Vagina (tissue), 2 donors: ENCODE measurements at regions not wholly inside any gene's neighbourhood (a gene's known extent, or its start where the extent isn't known, plus 50 kb on each side); places are given as distances from the start of the nearest gene placed in this dataset.
"Not testable (repeated sequence)": the region's sequence is repeated elsewhere in the genome, so short reads cannot be mapped to it uniquely, and the experiment has no call there.

ENCODE experiments used
- DNase-seq, 2 donors: peaks; one replicate each; pipeline ENCODE4 v3.0.0-alpha.2; 2017; ENCODE audit errors: extremely low spot score in 2 of 2
- H3K27ac ChIP-seq: fragments of 200-600 bp; sonication (generic); one replicate; pipeline ENCODE4 v1.5.1; 2019
- H3K27me3 ChIP-seq: fragments of 200-600 bp; sonication (generic); one replicate; pipeline ENCODE4 v1.5.1; 2019
- H3K36me3 ChIP-seq, 2 donors: fragments of 200-600 bp; sonication (generic); one replicate each; pipeline ENCODE4 v1.5.1; 2017 to 2019
- H3K4me1 ChIP-seq: fragments of 200-600 bp; sonication (generic); one replicate; pipeline ENCODE4 v1.5.1; 2019
- H3K4me3 ChIP-seq, 2 donors: fragments of 200-600 bp; sonication (generic); 1 replicate in 1 of 2; 2 replicates in 1 of 2; pipeline ENCODE4 v1.5.1; 2016 to 2019
- H3K9me3 ChIP-seq: fragments of 200-600 bp; sonication (generic); one replicate; pipeline ENCODE4 v1.5.1; 2019
- CTCF ChIP-seq, 3 experiments: fragments of 450-650 bp in 2 of 3; fragments of 200-600 bp in 1 of 3; sonication (generic) in 1 of 3; IDR thresholded peaks; one replicate each; pipeline ENCODE4 v1.5.1; 2017 to 2019; ENCODE audit warnings: antibody characterized with exemption in 3 of 3, mild to moderate bottlenecking in 2 of 3, moderate library complexity in 2 of 3
- POLR2A ChIP-seq, 2 donors: fragments of 450-650 bp; IDR thresholded peaks; one replicate each; pipeline ENCODE4 v1.6.1; 2017; ENCODE audit warnings: antibody characterized with exemption in 2 of 2, mild to moderate bottlenecking in 2 of 2, moderate library complexity in 2 of 2
- POLR2AphosphoS5 ChIP-seq, 2 donors: sonication (generic); formaldehyde crosslinking; IDR thresholded peaks; one replicate each; pipeline ENCODE4 v1.9.0; 2017; ENCODE audit warnings: antibody characterized with exemption in 2 of 2, mild to moderate bottlenecking in 2 of 2, low read depth in 1 of 2; ENCODE audit not compliant: insufficient read depth in 1 of 2
- intact Hi-C: fragments of 100-400 bp; cut with DNase I; formaldehyde crosslinking; loops from one replicate; pipeline ENCODE4 v1.15.1; 2023

GRCh38 chr6:27591699-27592480 is 119.0 kb upstream of the ZNF184 start:
- no peak for DNase-seq
- no peaks in the 10 kb centered on the region for H3K36me3 ChIP-seq
- no peak overlapping the region for H3K4me3 ChIP-seq
- H3K27me3 ChIP-seq: no peaks in the 10 kb centered on the region
- H3K9me3 ChIP-seq: no peaks in the 10 kb centered on the region
- no peak overlapping the region for H3K27ac ChIP-seq
- no peaks in the 10 kb centered on the region for H3K4me1 ChIP-seq
- TF ChIP-seq POLR2AphosphoS5 (IDR thresholded peaks at IDR 0.05; ENCODE audit: insufficient read depth in 1 of 2, low read depth in 1 of 2) (no peak), CTCF (IDR thresholded peaks at IDR 0.05) (no peak), POLR2A (IDR thresholded peaks at IDR 0.05) (no peak)
- intact Hi-C loops: no loop called here

- H3K27me3 ChIP-seq, H3K36me3 ChIP-seq, H3K9me3 ChIP-seq, intact Hi-C loops, H3K4me3 ChIP-seq, DNase-seq, H3K27ac ChIP-seq, H3K4me1 ChIP-seq: not testable (repeated sequence)
Observed at GRCh38 chr6:27585316-27585715, 112.4 kb upstream of the ZNF184 start.

GRCh38 chr6:27584326-27584725 is 111.4 kb upstream of the ZNF184 start:
- Histone ChIP-seq H3K9me3 (no peaks in the 10 kb centered on the region), H3K27ac (no peak overlapping the region), H3K27me3 (no peaks in the 10 kb centered on the region), H3K36me3 (no peaks in the 10 kb centered on the region), H3K4me3 (no peak overlapping the region), H3K4me1 (no peaks in the 10 kb centered on the region)
- DNase-seq: peak in 1 of 2 donors; percentile 9
- intact Hi-C loops: no loop called here
- TF ChIP-seq POLR2A (IDR thresholded peaks at IDR 0.05) (no peak), POLR2AphosphoS5 (IDR thresholded peaks at IDR 0.05; ENCODE audit: insufficient read depth in 1 of 2, low read depth in 1 of 2) (no peak), CTCF (IDR thresholded peaks at IDR 0.05) (no peak)

GRCh38 chr6:27582928-27583725 is 110.2 kb upstream of the ZNF184 start:
- no peaks in the 10 kb centered on the region for H3K9me3 ChIP-seq
- H3K36me3 ChIP-seq: no peaks in the 10 kb centered on the region
- no peaks in the 10 kb centered on the region for H3K4me1 ChIP-seq
- TF ChIP-seq POLR2AphosphoS5 (IDR thresholded peaks at IDR 0.05; ENCODE audit: insufficient read depth in 1 of 2, low read depth in 1 of 2): no peak
- no peak for TF ChIP-seq POLR2A (IDR thresholded peaks at IDR 0.05)
- no peak for TF ChIP-seq CTCF (IDR thresholded peaks at IDR 0.05)
- no peaks in the 10 kb centered on the region for H3K27me3 ChIP-seq
- DNase-seq: no peak
- H3K4me3 ChIP-seq: no peak overlapping the region
- intact Hi-C loops: no loop called here
- H3K27ac ChIP-seq: no peak overlapping the region

GRCh38 chr6:27579973-27580372 is 107.1 kb upstream of the ZNF184 start:
- H3K36me3 ChIP-seq: no peaks in the 10 kb centered on the region
- H3K27ac ChIP-seq: no peak overlapping the region
- H3K4me3 ChIP-seq: no peak overlapping the region
- DNase-seq: no peak
- no peaks in the 10 kb centered on the region for H3K9me3 ChIP-seq
- intact Hi-C loops: no loop called here
- no peaks in the 10 kb centered on the region for H3K4me1 ChIP-seq
- H3K27me3 ChIP-seq: no peaks in the 10 kb centered on the region
- TF ChIP-seq POLR2A (IDR thresholded peaks at IDR 0.05) (no peak), POLR2AphosphoS5 (IDR thresholded peaks at IDR 0.05; ENCODE audit: insufficient read depth in 1 of 2, low read depth in 1 of 2) (no peak), CTCF (IDR thresholded peaks at IDR 0.05) (no peak)
